K562 (cell line): ENCODE measurements at regions not wholly inside any gene's neighbourhood (a gene's known extent, or its start where the extent isn't known, plus 50 kb on each side); places are given as distances from the start of the nearest gene placed in this dataset.

Experiments
- ATAC-seq: fragments of 200-7000 bp; cut with Tn5 transposase; 3 replicates; pipeline ENCODE4 v1.9.1; 2020; ENCODE audit warnings: moderate library complexity
- BruUV-seq: library from RNA; stranded (reverse); fragments of 400-500 nt; replicated peaks from 2 replicates; lab custom pipeline; 2021; lab: Mats Ljungman, UMichigan
- CTCF ChIA-PET: fragments of 300-600 bp; formaldehyde crosslinking; extraction: SDS; loops from one replicate; lab custom pipeline; 2021; ENCODE audit warnings: low intra/inter-chr PET ratio; lab: Yijun Ruan, JAX
- POLR2A ChIA-PET: fragments of 300-600, 350-650 bp; sonication (Branson Sonifier 250); formaldehyde crosslinking; extraction: SDS; loops from one replicate; lab custom pipeline; 2021; ENCODE audit warnings: antibody characterized with exemption, inconsistent platforms; lab: Yijun Ruan, JAX
- DNase-seq, 4 experiments: peaks; one replicate each; pipeline versions ENCODE4 v3.0.0 to v3.0.0-alpha.2; 2011 to 2018; ENCODE audit warnings: low spot score in 3 of 4, mixed read lengths in 3 of 4; ENCODE audit errors: extremely low read depth in 1 of 4
- FAIRE-seq: peaks from 2 replicates; lab custom pipeline; 2011; peaks lifted over from hg19 to GRCh38; lab: Jason Lieb, UNC
- H2AFZ ChIP-seq: 2 replicates; pipeline ENCODE4 v1.6.0; 2011; ENCODE audit warnings: low read depth, low read length, control low read depth, inconsistent platforms
- H3K27ac ChIP-seq: fragments of 200-600 bp; 3 replicates; pipeline ENCODE4 v1.8.0; 2011; ENCODE audit warnings: low read depth, mild to moderate bottlenecking, control low read depth, inconsistent platforms, low read length, moderate library complexity, mixed read lengths; ENCODE audit errors: extremely low read depth
- H3K27me3 ChIP-seq, 2 experiments: fragments of 300-600 bp in 1 of 2; 2 replicates in 1 of 2; 3 replicates in 1 of 2; pipeline versions ENCODE4 v1.6.0 to v1.8.0; 2011; ENCODE audit warnings: inconsistent platforms in 2 of 2, low read length in 2 of 2, mild to moderate bottlenecking in 1 of 2, mixed read lengths in 1 of 2, moderate library complexity in 1 of 2; ENCODE audit not compliant: control insufficient read depth in 2 of 2, insufficient read depth in 2 of 2
- H3K36me3 ChIP-seq: fragments of 300-600 bp; 3 replicates; pipeline ENCODE4 v1.8.0; 2011; ENCODE audit warnings: mild to moderate bottlenecking, low read length, inconsistent platforms; ENCODE audit not compliant: control insufficient read depth, insufficient read depth
- H3K4me1 ChIP-seq, 2 experiments: fragments of 200-600 bp in 1 of 2; replicated peaks in 1 of 2; 2 replicates in 1 of 2; 3 replicates in 1 of 2; pipeline versions ENCODE4 v1.5.1 to v1.8.0; 2011; ENCODE audit warnings: inconsistent platforms in 2 of 2, low read length in 2 of 2, mild to moderate bottlenecking in 1 of 2, mixed read lengths in 1 of 2, moderate library complexity in 1 of 2; ENCODE audit not compliant: control insufficient read depth in 2 of 2, insufficient read depth in 2 of 2
- H3K4me2 ChIP-seq: 2 replicates; pipeline ENCODE4 v1.6.1; 2011; ENCODE audit warnings: low read length, control low read depth, inconsistent platforms, mixed read lengths; ENCODE audit not compliant: insufficient read depth
- H3K4me3 ChIP-seq: fragments of 200-600 bp; sonication (generic), shearing (Covaris generic); 2 replicates; pipeline ENCODE4 v1.5.1; 2016; ENCODE audit warnings: control low read depth, inconsistent platforms
- H3K79me2 ChIP-seq: fragments of 200-600 bp; 3 replicates; pipeline ENCODE4 v1.8.0; 2011; ENCODE audit warnings: low read length, inconsistent platforms; ENCODE audit not compliant: control insufficient read depth, insufficient read depth
- H3K9ac ChIP-seq, 2 experiments: 2 replicates each; pipeline versions ENCODE4 v1.6.0 to v1.6.1; 2011; ENCODE audit warnings: low read depth in 2 of 2, low read length in 2 of 2, control low read depth in 1 of 2, inconsistent platforms in 1 of 2, mild to moderate bottlenecking in 1 of 2, mixed read lengths in 1 of 2; ENCODE audit not compliant: insufficient read depth in 1 of 2
- H3K9me1 ChIP-seq: one replicate; pipeline ENCODE4 v1.6.0; 2011; ENCODE audit warnings: inconsistent platforms, mild to moderate bottlenecking, low read length, moderate library complexity; ENCODE audit not compliant: control insufficient read depth, insufficient read depth
- H3K9me3 ChIP-seq: replicated peaks from 2 replicates; pipeline ENCODE4 v1.5.1; 2011; ENCODE audit warnings: low read depth, low read length, inconsistent platforms; ENCODE audit not compliant: control insufficient read depth, insufficient read depth
- H4K20me1 ChIP-seq: replicated peaks from 2 replicates; pipeline ENCODE4 v1.6.1; 2011; ENCODE audit warnings: low read length, inconsistent platforms, mixed read lengths; ENCODE audit not compliant: control insufficient read depth, insufficient read depth
- CHD1 ChIP-seq: fragments of 200-600 bp; sonication (generic); IDR thresholded peaks from one replicate; pipeline ENCODE4 v1.6.1; 2012; ENCODE audit warnings: mild to moderate bottlenecking, moderate library complexity, low read length, inconsistent platforms
- CHD4 ChIP-seq: fragments of 200-600 bp; sonication (generic); IDR thresholded peaks from 3 replicates; pipeline ENCODE4 v1.6.1; 2012; ENCODE audit warnings: low read depth, mild to moderate bottlenecking, mixed read lengths, low read length, inconsistent platforms; ENCODE audit not compliant: insufficient read depth, insufficient replicate concordance, poor library complexity, severe bottlenecking
- CSDE1 ChIP-seq, 2 experiments: fragments of 450-650 bp; IDR thresholded peaks; 2 replicates each; pipeline ENCODE4 v1.6.1; 2016; ENCODE audit warnings: mild to moderate bottlenecking in 1 of 2
- HMG20B ChIP-seq: fragments of 250-450 bp; sonication (Bioruptor Pico); IDR thresholded peaks from 2 replicates; pipeline ENCODE4 v1.5.0; 2021; ENCODE audit warnings: mild to moderate bottlenecking
- HNRNPUL1 ChIP-seq: fragments of 200-400 bp; formaldehyde crosslinking; IDR thresholded peaks from 2 replicates; pipeline ENCODE4 v1.6.1; 2017; ENCODE audit warnings: low read length
- ILK ChIP-seq: fragments of 450-650 bp; IDR thresholded peaks from 2 replicates; pipeline ENCODE4 v1.6.1; 2016; ENCODE audit warnings: missing genetic modification characterization, low read depth, mild to moderate bottlenecking, missing compliant biosample characterization, moderate library complexity, borderline replicate concordance
- MAFF ChIP-seq: IDR thresholded peaks from 2 replicates; pipeline ENCODE4 v1.6.1; 2012; ENCODE audit warnings: low read length, improper control_type of control experiment
- NUFIP1 ChIP-seq: fragments of 450-650 bp; IDR thresholded peaks from 2 replicates; pipeline ENCODE4 v1.6.1; 2018; ENCODE audit not compliant: partially characterized antibody
- RB1 ChIP-seq: fragments of 450-650 bp; IDR thresholded peaks from 2 replicates; pipeline ENCODE4 v1.6.1; 2017; ENCODE audit warnings: low read depth, mild to moderate bottlenecking
- TEAD2 ChIP-seq: fragments of 450-650 bp; IDR thresholded peaks from 2 replicates; pipeline ENCODE4 v1.6.1; 2016; ENCODE audit warnings: missing genetic modification characterization, control low read depth, missing compliant biosample characterization
- in situ Hi-C: fragments of 300-500 bp; cut with MboI; formaldehyde crosslinking; loops from 4 replicates; pipeline ENCODE4 v1.15.0; 2018; ENCODE audit warnings: inconsistent platforms, mixed read lengths
- intact Hi-C: fragments of 100-400 bp; cut with micrococcal nuclease; formaldehyde crosslinking; loops from 2 replicates; pipeline ENCODE4 v1.14.2; 2022
- TF ChIP-seq, protein P1 (sequence below), 2 experiments: IDR thresholded peaks; 2 replicates each; pipeline ENCODE4 v1.6.1; 2012; ENCODE audit warnings: improper control_type of control experiment in 2 of 2, low read depth in 2 of 2, low read length in 2 of 2, borderline replicate concordance in 1 of 2
- TF ChIP-seq, protein P2 (sequence below), 2 experiments: fragments of 450-650 bp in 1 of 2; sonication (generic) in 1 of 2; formaldehyde crosslinking in 1 of 2; IDR thresholded peaks in 1 of 2; conservative IDR thresholded peaks in 1 of 2; 2 replicates each; pipeline versions ENCODE4 v1.6.1 to v1.8.1; 2016 to 2023; ENCODE audit warnings: mild to moderate bottlenecking in 2 of 2, moderate library complexity in 2 of 2, inconsistent platforms in 1 of 2, missing genetic modification reagents in 1 of 2
- TF ChIP-seq, protein P3 (sequence below): fragments of 200-800 bp; sonication (Bioruptor generic); IDR thresholded peaks from 2 replicates; pipeline ENCODE4 v1.6.1; 2017; ENCODE audit warnings: missing genetic modification characterization, missing compliant biosample characterization

GRCh38 chr3:68162644-68163043 lies 508.2 kb upstream of the SUCLG2 start:
- H3K9me3 ChIP-seq, result no peaks in the 10 kb centered on the region
- H2AFZ ChIP-seq, result no peak overlapping the region
- POLR2A ChIA-PET, result no interaction called here
- no peak overlapping the region for H3K4me2 ChIP-seq
- no peaks in the 10 kb centered on the region for H3K9me1 ChIP-seq
- H4K20me1 ChIP-seq, result no peaks in the 10 kb centered on the region
- intact Hi-C loops, result no loop called here
- no peaks in the 10 kb centered on the region for H3K79me2 ChIP-seq
- no peak for FAIRE-seq
- no peaks in the 10 kb centered on the region for H3K4me1 ChIP-seq
- H3K9ac ChIP-seq, result no peak overlapping the region
- H3K4me3 ChIP-seq, result no peak overlapping the region
- H3K27ac ChIP-seq, result no peak overlapping the region
- no peak for ATAC-seq
- no peak for DNase-seq
- H3K27me3 ChIP-seq, result no peaks in the 10 kb centered on the region
- BruUV-seq, result no TSS peak
- TF ChIP-seq, protein P1, sequence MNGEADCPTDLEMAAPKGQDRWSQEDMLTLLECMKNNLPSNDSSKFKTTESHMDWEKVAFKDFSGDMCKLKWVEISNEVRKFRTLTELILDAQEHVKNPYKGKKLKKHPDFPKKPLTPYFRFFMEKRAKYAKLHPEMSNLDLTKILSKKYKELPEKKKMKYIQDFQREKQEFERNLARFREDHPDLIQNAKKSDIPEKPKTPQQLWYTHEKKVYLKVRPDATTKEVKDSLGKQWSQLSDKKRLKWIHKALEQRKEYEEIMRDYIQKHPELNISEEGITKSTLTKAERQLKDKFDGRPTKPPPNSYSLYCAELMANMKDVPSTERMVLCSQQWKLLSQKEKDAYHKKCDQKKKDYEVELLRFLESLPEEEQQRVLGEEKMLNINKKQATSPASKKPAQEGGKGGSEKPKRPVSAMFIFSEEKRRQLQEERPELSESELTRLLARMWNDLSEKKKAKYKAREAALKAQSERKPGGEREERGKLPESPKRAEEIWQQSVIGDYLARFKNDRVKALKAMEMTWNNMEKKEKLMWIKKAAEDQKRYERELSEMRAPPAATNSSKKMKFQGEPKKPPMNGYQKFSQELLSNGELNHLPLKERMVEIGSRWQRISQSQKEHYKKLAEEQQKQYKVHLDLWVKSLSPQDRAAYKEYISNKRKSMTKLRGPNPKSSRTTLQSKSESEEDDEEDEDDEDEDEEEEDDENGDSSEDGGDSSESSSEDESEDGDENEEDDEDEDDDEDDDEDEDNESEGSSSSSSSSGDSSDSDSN (IDR thresholded peaks at IDR 0.05; ENCODE audit: borderline replicate concordance in 1 of 2, low read depth in 2 of 2, low read length in 2 of 2), result no peak
- TF ChIP-seq, protein P2, sequence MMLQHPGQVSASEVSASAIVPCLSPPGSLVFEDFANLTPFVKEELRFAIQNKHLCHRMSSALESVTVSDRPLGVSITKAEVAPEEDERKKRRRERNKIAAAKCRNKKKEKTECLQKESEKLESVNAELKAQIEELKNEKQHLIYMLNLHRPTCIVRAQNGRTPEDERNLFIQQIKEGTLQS (IDR thresholded peaks at IDR 0.05), result no peak
- TF ChIP-seq, protein P2 (CRISPR knock-in tag; conservative IDR thresholded peaks at IDR 0.05), result no peak
- no peak for TF ChIP-seq HMG20B
- no peak for TF ChIP-seq NUFIP1
- TF ChIP-seq MAFF, result no peak
- no peak for TF ChIP-seq CHD1
- no peak for TF ChIP-seq ILK (tag)
- no peak for TF ChIP-seq CSDE1 (IDR thresholded peaks at IDR 0.05)
- no peak for TF ChIP-seq TEAD2
- no peak for TF ChIP-seq HNRNPUL1
- TF ChIP-seq, protein P3, sequence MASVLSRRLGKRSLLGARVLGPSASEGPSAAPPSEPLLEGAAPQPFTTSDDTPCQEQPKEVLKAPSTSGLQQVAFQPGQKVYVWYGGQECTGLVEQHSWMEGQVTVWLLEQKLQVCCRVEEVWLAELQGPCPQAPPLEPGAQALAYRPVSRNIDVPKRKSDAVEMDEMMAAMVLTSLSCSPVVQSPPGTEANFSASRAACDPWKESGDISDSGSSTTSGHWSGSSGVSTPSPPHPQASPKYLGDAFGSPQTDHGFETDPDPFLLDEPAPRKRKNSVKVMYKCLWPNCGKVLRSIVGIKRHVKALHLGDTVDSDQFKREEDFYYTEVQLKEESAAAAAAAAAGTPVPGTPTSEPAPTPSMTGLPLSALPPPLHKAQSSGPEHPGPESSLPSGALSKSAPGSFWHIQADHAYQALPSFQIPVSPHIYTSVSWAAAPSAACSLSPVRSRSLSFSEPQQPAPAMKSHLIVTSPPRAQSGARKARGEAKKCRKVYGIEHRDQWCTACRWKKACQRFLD (CRISPR knock-in tag), result no peak
- no peak for TF ChIP-seq CHD4
- TF ChIP-seq RB1, result no peak
- CTCF ChIA-PET, result no interaction called here
- in situ Hi-C loops, result no loop called here
- no peaks in the 10 kb centered on the region for H3K36me3 ChIP-seq
